WERI-Rb-1 (cell line): ENCODE measurements at regions not wholly inside any gene's neighbourhood (a gene's known extent, or its start where the extent isn't known, plus 50 kb on each side); places are given as distances from the start of the nearest gene placed in this dataset.

ENCODE experiments used
- DNase-seq: peaks from one replicate; pipeline ENCODE4 v3.0.0-alpha.2; 2020
- H3K27ac ChIP-seq: fragments of 250-450 bp; sonication (Bioruptor Pico); 2 replicates; pipeline ENCODE4 v1.5.1; 2020; ENCODE audit warnings: mild to moderate bottlenecking, moderate library complexity
- H3K27me3 ChIP-seq: fragments of 250-450 bp; sonication (Bioruptor Pico); 2 replicates; pipeline ENCODE4 v1.5.1; 2021; ENCODE audit warnings: mild to moderate bottlenecking, low read depth, moderate library complexity; ENCODE audit not compliant: insufficient read depth, severe bottlenecking
- H3K36me3 ChIP-seq: fragments of 250-450 bp; sonication (Bioruptor Pico); 2 replicates; pipeline ENCODE4 v1.5.1; 2020; ENCODE audit warnings: mild to moderate bottlenecking, moderate library complexity
- H3K4me3 ChIP-seq: 2 replicates; pipeline ENCODE4 v1.5.1; 2011; ENCODE audit warnings: low read depth, mild to moderate bottlenecking, control low read depth, low read length
- H3K9me3 ChIP-seq: fragments of 250-450 bp; sonication (Bioruptor Pico); 2 replicates; pipeline ENCODE4 v1.5.1; 2021; ENCODE audit warnings: mild to moderate bottlenecking, moderate library complexity; ENCODE audit not compliant: severe bottlenecking
- CTCF ChIP-seq: IDR thresholded peaks from 2 replicates; pipeline ENCODE4 v1.5.1; 2011; ENCODE audit warnings: low read depth, mild to moderate bottlenecking, control low read depth, inconsistent platforms, low read length

- Histone ChIP-seq H3K27me3 (no peaks in the 10 kb centered on the region), H3K4me3 (no peak overlapping the region), H3K9me3 (no peaks in the 10 kb centered on the region), H3K36me3 (no peaks in the 10 kb centered on the region), H3K27ac (no peak overlapping the region)
- no peak for DNase-seq
- no peak for TF ChIP-seq CTCF
These were observed 142.0 kb downstream of the PTPN20 start for GRCh38 chr10:47053081-47053798.

- Histone ChIP-seq H3K27me3 (no peaks in the 10 kb centered on the region), H3K4me3 (no peak overlapping the region), H3K36me3 (no peaks in the 10 kb centered on the region), H3K27ac (no peak overlapping the region), H3K9me3 (no peaks in the 10 kb centered on the region)
- no peak for DNase-seq
- TF ChIP-seq CTCF, result no peak
These were observed 143.7 kb downstream of the PTPN20 start for GRCh38 chr10:47054974-47055373.

- Histone ChIP-seq H3K27me3 (no peaks in the 10 kb centered on the region), H3K27ac (no peak overlapping the region), H3K9me3 (no peaks in the 10 kb centered on the region), H3K36me3 (no peaks in the 10 kb centered on the region), H3K4me3 (no peak overlapping the region)
- no peak for DNase-seq
- TF ChIP-seq CTCF, result no peak
These were observed 144.4 kb downstream of the PTPN20 start for GRCh38 chr10:47055386-47056246.

GRCh38 chr10:47056247-47056510 lies 145.0 kb downstream of the PTPN20 start:
- no peak for TF ChIP-seq CTCF
- no peak for DNase-seq
- Histone ChIP-seq H3K9me3 (no peaks in the 10 kb centered on the region), H3K4me3 (no peak overlapping the region), H3K36me3 (no peaks in the 10 kb centered on the region), H3K27ac (no peak overlapping the region), H3K27me3 (no peaks in the 10 kb centered on the region)

- Histone ChIP-seq H3K27ac (no peak overlapping the region), H3K9me3 (no peaks in the 10 kb centered on the region), H3K36me3 (no peaks in the 10 kb centered on the region), H3K4me3 (no peak overlapping the region), H3K27me3 (no peaks in the 10 kb centered on the region)
- no peak for DNase-seq
- no peak for TF ChIP-seq CTCF
These were observed 146.2 kb downstream of the PTPN20 start for GRCh38 chr10:47057471-47057870.
